Fibroblast of the conjunctiva (primary cell): ENCODE measurements at regions not wholly inside any gene's neighbourhood (a gene's known extent, or its start where the extent isn't known, plus 50 kb on each side); places are given as distances from the start of the nearest gene placed in this dataset.
"Not testable (repeated sequence)": the region's sequence is repeated elsewhere in the genome, so short reads cannot be mapped to it uniquely, and the experiment has no call there.

Experiments
- DNase-seq: peaks from one replicate; pipeline ENCODE4 v3.0.0-alpha.2; 2010; ENCODE audit warnings: low read depth

GRCh38 chr2:16105669-16106281 lies 165.4 kb downstream of the MYCN start:
- DNase-seq, result no peak

GRCh38 chr2:16104949-16105668 lies 164.8 kb downstream of the MYCN start:
- no peak for DNase-seq

GRCh38 chr2:16104315-16104948 lies 164.1 kb downstream of the MYCN start:
- no peak for DNase-seq

GRCh38 chr2:16103614-16104314 lies 163.4 kb downstream of the MYCN start:
- no peak for DNase-seq

- DNase-seq, result no peak
Observed at GRCh38 chr2:16102976-16103380, 162.6 kb downstream of the MYCN start.

- no peak for DNase-seq
Observed at GRCh38 chr2:16102358-16102975, 162.1 kb downstream of the MYCN start.

- DNase-seq, result no peak
Observed at GRCh38 chr2:16101196-16101595, 160.8 kb downstream of the MYCN start.

GRCh38 chr2:16100006-16100405 lies 159.7 kb downstream of the MYCN start:
- DNase-seq, result no peak

GRCh38 chr2:16099326-16099725 lies 159.0 kb downstream of the MYCN start:
- no peak for DNase-seq

- DNase-seq, result no peak
Observed at GRCh38 chr2:16096962-16097361, 156.6 kb downstream of the MYCN start.

- not testable (repeated sequence) for DNase-seq
Observed at GRCh38 chr2:16095483-16095882, 155.1 kb downstream of the MYCN start.

- no peak for DNase-seq
Observed at GRCh38 chr2:16094811-16095210, 154.5 kb downstream of the MYCN start.

GRCh38 chr2:16093639-16094529 lies 153.5 kb downstream of the MYCN start:
- DNase-seq, result no peak

- no peak for DNase-seq
Observed at GRCh38 chr2:16092861-16093638, 152.7 kb downstream of the MYCN start.

GRCh38 chr2:16091576-16092282 lies 151.4 kb downstream of the MYCN start:
- DNase-seq, result no peak

- DNase-seq, result no peak
Observed at GRCh38 chr2:16090650-16091575, 150.6 kb downstream of the MYCN start.

GRCh38 chr2:16089491-16089890 lies 149.1 kb downstream of the MYCN start:
- DNase-seq, result not testable (repeated sequence)

- DNase-seq, result no peak
Observed at GRCh38 chr2:16088802-16089112, 148.4 kb downstream of the MYCN start.
